ENCODE measurements at regions not wholly inside any gene's neighbourhood (a gene's known extent, or its start where the extent isn't known, plus 50 kb on each side); places are given as distances from the start of the nearest gene placed in this dataset.

GRCh38 chr12:89212339-89212771 is 139.9 kb downstream of the DUSP6 start:
- no peak for DNase-seq (ENCODE audit: low read depth)
- no peak for TF ChIP-seq CTCF (IDR thresholded peaks at IDR 0.05; ENCODE audit: insufficient read depth, low read depth, low read length, missing control alignments)
- H3K4me3 ChIP-seq (ENCODE audit: low read depth, low read length), result no peak overlapping the region

- H3K4me3 ChIP-seq (ENCODE audit: low read depth, low read length), result no peak overlapping the region
- DNase-seq (ENCODE audit: low read depth), result no peak
- TF ChIP-seq CTCF (IDR thresholded peaks at IDR 0.05; ENCODE audit: insufficient read depth, low read depth, low read length, missing control alignments), result no peak
Measured at GRCh38 chr12:89211456-89211855, 140.8 kb downstream of the DUSP6 start.

GRCh38 chr12:89210277-89210676 is 142.0 kb downstream of the DUSP6 start:
- peak; percentile 7 for DNase-seq (ENCODE audit: low read depth)
- TF ChIP-seq CTCF (IDR thresholded peaks at IDR 0.05; ENCODE audit: insufficient read depth, low read depth, low read length, missing control alignments), result no peak
- H3K4me3 ChIP-seq (ENCODE audit: low read depth, low read length), result no peak overlapping the region

GRCh38 chr12:89208661-89209096 is 143.6 kb downstream of the DUSP6 start:
- no peak for DNase-seq (ENCODE audit: low read depth)
- H3K4me3 ChIP-seq (ENCODE audit: low read depth, low read length), result no peak overlapping the region
- TF ChIP-seq CTCF (IDR thresholded peaks at IDR 0.05; ENCODE audit: insufficient read depth, low read depth, low read length, missing control alignments), result no peak

GRCh38 chr12:89206390-89206789 is 145.9 kb downstream of the DUSP6 start:
- H3K4me3 ChIP-seq (ENCODE audit: low read depth, low read length), result no peak overlapping the region
- TF ChIP-seq CTCF (IDR thresholded peaks at IDR 0.05; ENCODE audit: insufficient read depth, low read depth, low read length, missing control alignments), result no peak
- DNase-seq (ENCODE audit: low read depth), result no peak

GRCh38 chr12:89205517-89205916 is 146.8 kb downstream of the DUSP6 start:
- DNase-seq (ENCODE audit: low read depth), result no peak
- no peak overlapping the region for H3K4me3 ChIP-seq (ENCODE audit: low read depth, low read length)

More at GRCh38 chr12:89205517-89205916, 146.8 kb downstream of the DUSP6 start:
- TF ChIP-seq CTCF (IDR thresholded peaks at IDR 0.05; ENCODE audit: insufficient read depth, low read depth, low read length, missing control alignments), result no peak

Measured in GM12865 (cell line).